Thyroid gland (tissue), 4 donors: ENCODE measurements at regions not wholly inside any gene's neighbourhood (a gene's known extent, or its start where the extent isn't known, plus 50 kb on each side); places are given as distances from the start of the nearest gene placed in this dataset.

Experiments used
- CTCF ChIP-seq, 6 experiments: fragments of 200-600 bp in 3 of 6; fragments of 450-650 bp in 3 of 6; sonication (generic) in 3 of 6; IDR thresholded peaks; one replicate each; pipeline ENCODE4 v1.5.1; 2016 to 2019; ENCODE audit warnings: antibody characterized with exemption in 6 of 6, mild to moderate bottlenecking in 2 of 6, inconsistent platforms in 1 of 6, moderate library complexity in 1 of 6
- POLR2A ChIP-seq, 2 donors: fragments of 450-650 bp; IDR thresholded peaks; one replicate each; pipeline ENCODE4 v1.6.1; 2017; ENCODE audit warnings: antibody characterized with exemption in 2 of 2, mild to moderate bottlenecking in 2 of 2, moderate library complexity in 1 of 2

- no peak for TF ChIP-seq POLR2A (IDR thresholded peaks at IDR 0.05)
- TF ChIP-seq CTCF (IDR thresholded peaks at IDR 0.05) = no peak
These were observed 95.0 kb upstream of the GALNT15 start for GRCh38 chr3:16079519-16079918.
